ENCODE measurements at regions not wholly inside any gene's neighbourhood (a gene's known extent, or its start where the extent isn't known, plus 50 kb on each side); places are given as distances from the start of the nearest gene placed in this dataset.

GRCh38 chr6:87827346-87827745 is 125.3 kb upstream of the AKIRIN2 start:
- intact Hi-C loops (cut with DNase I) = no loop called here
- no peak for DNase-seq (ENCODE audit: low spot score)

DNA sequence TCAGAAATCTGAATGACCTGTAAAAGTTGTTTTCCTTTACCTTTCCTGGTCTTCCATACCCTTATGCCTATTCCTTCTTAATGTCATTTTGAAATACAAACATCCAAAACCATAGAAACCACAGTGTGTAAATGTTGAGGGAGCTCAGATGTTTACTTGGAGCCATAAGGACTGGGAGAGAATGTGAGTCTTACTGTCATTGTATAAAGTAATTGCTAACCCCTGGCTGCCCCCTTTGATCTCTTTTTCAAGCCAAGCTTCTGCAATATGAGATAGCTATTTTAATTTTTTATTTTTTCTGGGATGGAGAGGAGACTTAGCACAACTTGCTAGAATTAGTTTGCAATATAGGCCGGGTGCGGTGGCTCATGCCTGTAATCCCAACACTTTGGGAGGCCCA is 124.4 kb upstream of the AKIRIN2 start:
- intact Hi-C loops (cut with DNase I) = no loop called here

GRCh38 chr6:87825821-87826221 is 123.8 kb upstream of the AKIRIN2 start:
- intact Hi-C loops (cut with DNase I) = no loop called here
- DNase-seq (ENCODE audit: low spot score) = no peak

More for the DNA sequence above, 124.4 kb upstream of the AKIRIN2 start:
- DNase-seq (ENCODE audit: low spot score) = no peak

DNA sequence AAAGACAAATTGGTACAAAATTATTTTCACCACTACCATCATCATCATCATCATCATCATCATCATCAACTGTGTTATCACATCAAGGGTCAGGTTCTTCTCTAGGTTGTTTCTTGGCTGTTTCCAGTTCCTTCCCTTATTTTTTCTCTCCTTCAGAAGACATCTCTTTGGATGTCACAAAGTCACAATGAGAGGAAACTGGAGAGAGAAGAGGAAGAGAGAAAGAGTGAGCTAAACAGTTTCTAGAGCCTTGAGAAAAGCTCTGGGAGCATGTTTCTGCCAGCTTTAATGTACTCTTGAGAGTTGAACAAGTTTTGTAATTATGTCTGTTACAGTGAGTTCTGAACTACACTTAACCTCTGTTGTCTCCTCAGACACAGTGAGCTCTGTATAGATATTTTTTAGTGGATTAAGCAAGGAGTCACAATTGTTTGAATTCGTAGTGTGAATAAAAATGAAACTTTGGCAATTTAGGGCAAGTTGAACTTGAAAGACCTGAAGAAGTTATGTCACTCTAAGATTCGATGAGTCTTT is 123.0 kb upstream of the AKIRIN2 start:
- intact Hi-C loops (cut with DNase I) = no loop called here
- DNase-seq (ENCODE audit: low spot score) = no peak

GRCh38 chr6:87822011-87822410 is 120.0 kb upstream of the AKIRIN2 start:
- intact Hi-C loops (cut with DNase I) = no loop called here
- DNase-seq (ENCODE audit: low spot score) = no peak

DNA sequence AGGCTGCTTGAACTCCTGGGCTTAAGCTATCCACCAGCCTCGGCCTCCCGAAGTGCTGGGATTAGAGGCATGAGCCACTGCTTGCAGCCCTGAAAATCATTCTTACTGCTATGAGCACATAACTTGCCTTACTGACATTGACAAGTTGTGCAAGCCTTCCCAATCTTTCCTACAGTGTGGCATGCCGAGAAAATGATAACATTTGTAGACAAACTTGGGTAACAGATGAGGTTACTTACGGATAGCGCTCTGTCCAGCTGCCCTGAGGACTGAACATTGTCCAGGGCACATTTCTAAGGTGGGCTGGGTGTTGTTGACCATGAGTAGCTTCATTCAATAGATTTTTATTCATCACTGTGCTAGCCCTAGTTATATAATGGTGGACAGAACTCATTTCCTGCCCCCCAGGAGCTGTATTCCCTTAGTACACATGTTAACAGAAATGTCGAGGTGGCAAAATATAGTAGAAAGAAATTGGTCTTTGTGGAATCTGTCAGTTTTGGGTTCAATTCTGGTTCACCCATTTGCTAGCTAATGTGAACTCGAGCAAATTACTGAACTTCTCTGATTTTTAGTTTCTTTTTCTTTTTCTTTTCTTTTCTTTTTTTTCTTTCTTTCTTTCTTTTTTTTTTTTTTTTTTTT is 118.4 kb upstream of the AKIRIN2 start:
- intact Hi-C loops (cut with DNase I) = no loop called here
- DNase-seq (ENCODE audit: low spot score) = no peak

DNA sequence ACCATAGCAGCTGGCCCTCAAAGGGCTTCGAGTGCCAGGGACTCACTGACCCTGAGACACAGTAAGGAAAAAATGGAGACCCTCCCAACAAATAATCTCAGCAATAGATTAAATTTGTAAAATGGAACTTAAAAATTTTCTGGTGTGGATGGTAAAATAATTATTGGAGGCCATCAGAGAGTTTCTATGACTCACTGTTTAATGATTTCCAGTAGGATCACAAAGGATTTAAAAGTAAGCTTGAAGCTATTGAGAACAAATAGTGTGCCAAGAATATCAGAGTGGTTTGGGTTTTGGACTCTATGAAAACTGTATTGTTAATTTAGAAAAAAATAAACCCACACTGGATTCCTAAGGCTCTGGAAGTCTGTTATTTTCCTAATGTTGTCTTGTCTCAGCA is 115.2 kb upstream of the AKIRIN2 start:
- intact Hi-C loops (cut with DNase I) = no loop called here
- no peak for DNase-seq (ENCODE audit: low spot score)

GRCh38 chr6:87815449-87815848 is 113.4 kb upstream of the AKIRIN2 start:
- no peak for DNase-seq (ENCODE audit: low spot score)
- intact Hi-C loops (cut with DNase I) = no loop called here

- intact Hi-C loops (cut with DNase I) = no loop called here
- no peak for DNase-seq (ENCODE audit: low spot score)
These were observed 106.1 kb upstream of the AKIRIN2 start for GRCh38 chr6:87808005-87808757.

DNA sequence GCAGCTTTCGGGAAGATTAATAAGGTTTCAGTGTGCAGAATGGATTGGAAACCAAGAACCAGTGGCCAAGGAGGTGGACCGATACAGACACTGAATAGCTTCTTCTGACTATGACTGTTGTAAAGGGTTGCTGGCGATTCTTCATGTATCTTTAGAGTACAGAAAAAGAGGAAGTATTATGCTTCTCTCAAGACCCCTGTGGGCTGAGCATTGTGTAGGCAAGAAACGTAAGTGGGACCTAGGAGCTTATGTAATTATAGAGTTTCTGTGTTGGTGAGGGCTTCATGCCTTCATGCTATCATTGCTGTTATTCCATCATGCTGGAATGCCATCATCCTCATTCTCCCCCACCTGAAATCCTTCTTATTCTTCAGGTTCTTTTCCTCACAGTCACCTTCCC is 105.4 kb upstream of the AKIRIN2 start:
- no peak for DNase-seq (ENCODE audit: low spot score)
- intact Hi-C loops (cut with DNase I) = no loop called here

DNA sequence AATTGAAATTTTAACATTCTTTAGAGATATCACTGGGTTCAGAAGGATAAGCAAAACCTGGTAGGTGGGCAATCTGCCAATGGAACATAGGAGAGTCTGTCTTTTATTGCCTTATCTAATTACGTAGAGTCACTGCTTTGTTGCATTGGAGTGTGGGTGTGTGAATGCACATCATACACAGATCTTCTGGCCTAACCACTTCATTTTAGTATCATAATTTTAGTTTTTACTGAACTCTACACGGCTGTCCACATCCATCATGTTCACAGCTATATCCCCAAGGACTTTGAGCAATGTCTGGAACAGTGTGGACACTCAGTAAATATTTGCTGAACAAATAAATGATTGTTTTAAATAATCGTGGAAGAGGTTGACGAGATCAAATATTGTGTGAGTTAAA is 104.6 kb upstream of the AKIRIN2 start:
- DNase-seq (ENCODE audit: low spot score) = no peak
- intact Hi-C loops (cut with DNase I) = no loop called here

DNA sequence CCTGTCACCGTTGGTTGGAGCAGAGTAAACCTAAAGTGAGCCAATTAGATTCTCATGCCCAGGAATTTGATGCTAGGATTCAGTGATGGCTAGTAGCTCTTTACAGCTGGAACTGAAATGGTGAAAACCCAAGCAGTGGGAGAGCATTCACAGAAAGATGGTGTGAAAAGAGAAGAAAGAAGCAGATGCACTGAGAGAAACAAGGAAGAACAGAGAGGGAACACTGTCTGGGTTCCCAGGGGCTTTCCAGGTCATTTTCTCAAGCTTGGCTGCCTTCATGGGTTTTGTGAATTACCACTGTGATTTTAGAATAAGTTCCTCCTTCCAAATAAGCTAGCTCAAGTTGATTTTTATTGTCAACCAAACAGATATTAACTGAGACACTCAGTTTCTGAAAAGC is 104.1 kb upstream of the AKIRIN2 start:
- intact Hi-C loops (cut with DNase I) = no loop called here
- DNase-seq (ENCODE audit: low spot score) = no peak

DNA sequence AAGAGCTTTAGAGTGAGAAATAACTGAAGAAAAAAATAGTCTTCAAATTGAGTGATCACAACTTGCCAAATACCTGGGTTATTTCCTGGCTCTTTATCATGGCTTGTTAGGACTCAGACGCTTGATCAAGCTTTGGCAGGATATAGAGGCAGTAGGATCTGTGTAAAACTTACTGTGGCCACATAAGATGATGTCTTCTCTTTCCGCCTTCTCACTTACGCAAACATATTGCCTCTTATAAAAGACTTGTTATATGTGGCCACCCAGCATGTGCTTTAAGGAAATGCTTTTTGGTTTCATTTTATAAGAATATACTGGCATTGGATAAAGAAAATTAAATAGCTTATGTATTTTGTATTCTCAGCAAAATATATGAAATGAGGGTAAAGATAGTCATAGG is 101.8 kb upstream of the AKIRIN2 start:
- DNase-seq (ENCODE audit: low spot score) = no peak
- intact Hi-C loops (cut with DNase I) = no loop called here

DNA sequence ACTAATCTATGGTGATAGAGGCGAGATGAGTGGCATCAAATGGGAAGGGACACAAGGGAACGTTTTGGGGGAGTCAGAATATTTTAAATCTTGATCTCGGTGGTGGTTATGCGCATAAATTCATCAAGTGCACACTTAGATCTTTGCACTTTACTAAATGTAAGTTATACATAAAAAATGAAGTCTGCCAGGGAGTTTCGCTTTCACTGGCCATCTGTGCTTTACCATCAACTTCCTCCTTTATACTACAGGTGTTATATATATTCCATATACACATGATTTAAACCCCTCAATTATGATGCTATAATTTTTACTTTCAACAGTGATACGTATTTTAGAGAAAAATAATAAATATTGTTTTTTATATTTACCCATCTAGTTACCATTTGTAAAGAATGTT is 97.6 kb upstream of the AKIRIN2 start:
- DNase-seq (ENCODE audit: low spot score) = no peak
- intact Hi-C loops (cut with DNase I) = loop anchor here (10.0 kb wide), 4 partner anchors 105 to 395 kb away; partner anchors contain the start of gene CFAP206

DNA sequence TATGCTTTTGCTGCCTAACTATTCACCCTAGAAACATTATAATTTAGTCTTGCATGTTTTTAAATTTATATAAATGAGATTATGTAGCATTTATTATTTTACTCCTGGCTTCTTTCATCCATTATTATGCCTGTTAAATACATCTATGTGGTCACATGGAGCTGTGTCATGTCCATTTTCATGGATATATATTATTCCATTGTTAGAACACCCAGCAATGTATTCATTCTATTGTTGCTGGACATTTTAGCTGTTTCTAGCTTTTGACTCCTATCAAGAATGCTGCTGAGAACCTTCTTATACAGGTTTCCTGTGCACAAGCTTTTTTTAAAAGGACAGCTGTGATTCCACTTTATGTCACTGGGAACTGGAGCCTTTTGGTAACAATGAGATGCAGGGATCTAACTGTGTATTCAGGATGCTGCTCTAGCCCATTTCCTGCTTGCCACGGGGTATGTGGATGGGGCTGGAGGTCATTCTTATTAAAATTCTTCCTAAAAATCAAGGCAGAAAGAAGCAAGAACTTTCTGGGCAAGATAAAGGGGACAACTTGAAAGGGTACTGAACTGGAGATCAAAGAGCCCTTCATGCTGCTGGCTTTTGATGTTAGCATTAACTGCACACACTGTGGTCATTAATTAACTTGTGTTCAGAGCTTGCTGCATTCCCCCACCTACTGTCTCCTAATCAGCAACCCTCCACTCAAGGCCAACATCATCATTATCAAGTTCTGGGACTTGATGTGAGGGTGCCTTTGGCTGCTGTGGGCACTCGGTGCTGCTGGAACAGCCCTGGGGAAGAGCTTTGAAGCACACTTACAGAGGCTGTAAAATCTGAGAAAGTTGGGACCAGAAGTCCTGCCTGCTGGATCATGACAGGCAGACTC is 96.6 kb upstream of the AKIRIN2 start:
- intact Hi-C loops (cut with DNase I) = loop anchor here (10.0 kb wide), 4 partner anchors 104 to 394 kb away; partner anchors contain the start of gene CFAP206
- DNase-seq (ENCODE audit: low spot score) = no peak

DNA sequence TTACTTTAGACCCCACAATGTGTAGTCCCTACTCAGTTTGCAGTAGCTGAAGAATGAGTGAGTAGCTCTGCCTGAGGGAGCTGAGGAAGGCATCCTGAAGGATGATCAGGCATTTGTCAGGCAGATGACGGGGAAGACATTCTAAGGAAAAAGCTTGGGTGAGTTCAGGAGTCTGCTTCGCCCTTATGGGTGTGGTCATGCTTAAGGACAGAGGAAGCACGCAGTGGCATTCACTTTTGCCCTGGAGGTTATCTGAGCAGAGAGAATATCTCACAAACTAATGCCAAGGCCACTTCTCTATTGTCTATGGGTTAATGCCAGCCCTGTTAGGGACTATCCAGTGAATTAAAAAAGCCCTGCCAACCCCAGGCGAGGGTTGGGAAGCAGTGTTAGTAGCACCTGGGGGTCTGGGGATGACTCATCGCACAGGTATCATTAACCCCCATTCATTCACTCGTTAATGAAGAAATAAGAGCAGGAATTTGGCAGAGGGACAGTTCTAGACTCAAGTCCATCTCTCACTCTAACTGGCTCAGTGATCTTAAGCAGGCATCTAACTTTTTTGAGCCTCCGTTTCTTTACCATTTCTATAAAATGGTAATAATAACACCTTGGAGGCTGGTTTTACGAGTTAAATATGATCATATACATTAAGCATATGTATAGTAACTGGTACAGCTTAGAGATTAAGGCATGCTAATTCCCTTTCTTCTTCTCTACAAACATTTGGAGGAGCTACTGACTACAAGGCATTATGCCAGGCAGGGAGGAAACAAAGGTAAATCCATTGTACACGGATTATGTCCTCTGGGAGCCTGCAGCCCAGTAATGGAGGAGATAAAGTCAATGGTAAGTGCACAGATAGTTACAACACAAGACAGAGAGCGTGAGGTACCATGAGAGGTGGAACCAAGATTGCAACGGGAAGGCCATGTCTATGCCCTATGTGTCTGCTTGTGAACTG is 93.2 kb upstream of the AKIRIN2 start:
- no peak for DNase-seq (ENCODE audit: low spot score)
- intact Hi-C loops (cut with DNase I) = loop anchor here (10.0 kb wide), 4 partner anchors 100 to 390 kb away; partner anchors contain the start of gene CFAP206

DNA sequence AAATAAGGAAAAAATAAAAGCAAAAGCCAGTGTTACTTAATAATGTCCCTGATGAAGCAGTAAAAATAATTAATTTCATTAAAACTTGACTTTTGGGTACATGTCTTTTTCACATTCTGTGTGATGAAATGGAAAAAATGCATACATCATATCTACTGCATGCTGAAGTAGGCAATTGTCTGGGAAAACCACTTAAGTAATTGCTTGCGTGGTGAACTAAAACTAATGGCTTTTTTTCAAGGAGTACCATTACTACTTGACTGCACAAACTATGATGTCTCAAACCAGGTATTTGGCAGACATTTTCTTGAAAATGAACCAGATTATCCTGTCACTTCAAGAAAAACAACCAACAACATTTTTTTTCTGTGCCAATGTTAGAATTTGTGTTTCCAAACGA is 91.3 kb upstream of the AKIRIN2 start:
- no peak for DNase-seq (ENCODE audit: low spot score)
- intact Hi-C loops (cut with DNase I) = loop anchor here (10.0 kb wide), 4 partner anchors 99 to 389 kb away; partner anchors contain the start of gene CFAP206

GRCh38 chr6:87791982-87792381 is 89.9 kb upstream of the AKIRIN2 start:
- intact Hi-C loops (cut with DNase I) = loop anchor here (10.0 kb wide), 4 partner anchors 97 to 387 kb away; partner anchors contain the start of gene CFAP206
- DNase-seq (ENCODE audit: low spot score) = no peak

- intact Hi-C loops (cut with DNase I) = loop anchor here (10.0 kb wide), 4 partner anchors 97 to 387 kb away; partner anchors contain the start of gene CFAP206
- DNase-seq (ENCODE audit: low spot score) = no peak
These were observed 89.5 kb upstream of the AKIRIN2 start for GRCh38 chr6:87791485-87791884.
